ENCODE measurements at regions not wholly inside any gene's neighbourhood (a gene's known extent, or its start where the extent isn't known, plus 50 kb on each side); places are given as distances from the start of the nearest gene placed in this dataset.

- CTCF ChIA-PET, result no interaction called here
- POLR2A ChIA-PET, result no interaction called here
- DNase-seq (ENCODE audit: extremely low spot score), result no peak
These were observed 72.7 kb upstream of the CCDC68 start for GRCh38 chr18:55031979-55032378.

GRCh38 chr18:55031576-55031975, 72.3 kb upstream of the CCDC68 start:
- no peak for TF ChIP-seq SUZ12 (IDR thresholded peaks at IDR 0.05)
- TF ChIP-seq ARNT (IDR thresholded peaks at IDR 0.05), result no peak
- no peak for TF ChIP-seq ZNF384 (IDR thresholded peaks at IDR 0.05)
- ChIA-PET CTCF (no interaction called here), POLR2A (no interaction called here)
- no peak for DNase-seq (ENCODE audit: extremely low spot score)

More at GRCh38 chr18:55031979-55032378, 72.7 kb upstream of the CCDC68 start:
- TF ChIP-seq ZNF384 (IDR thresholded peaks at IDR 0.05) (no peak), CTBP1 (IDR thresholded peaks at IDR 0.05; ENCODE audit: borderline replicate concordance) (no peak), FOXA1 (IDR thresholded peaks at IDR 0.05) (no peak), LEF1 (IDR thresholded peaks at IDR 0.05; ENCODE audit: borderline replicate concordance) (no peak), TARDBP (IDR thresholded peaks at IDR 0.05) (no peak), FOXK2 (IDR thresholded peaks at IDR 0.05) (no peak), ARNT (IDR thresholded peaks at IDR 0.05) (no peak), NFRKB (IDR thresholded peaks at IDR 0.05) (no peak), SUZ12 (IDR thresholded peaks at IDR 0.05) (no peak), ELF4 (IDR thresholded peaks at IDR 0.05) (no peak)

- TF ChIP-seq L3MBTL2 (conservative IDR thresholded peaks at IDR 0.05) (no peak), CTBP1 (IDR thresholded peaks at IDR 0.05; ENCODE audit: borderline replicate concordance) (no peak), ELF4 (IDR thresholded peaks at IDR 0.05) (no peak), HDGF (IDR thresholded peaks at IDR 0.05; ENCODE audit: borderline replicate concordance) (no peak), ZNF384 (IDR thresholded peaks at IDR 0.05) (no peak), SP1 (IDR thresholded peaks at IDR 0.05) (no peak), FOXK2 (IDR thresholded peaks at IDR 0.05) (no peak), BHLHE40 (IDR thresholded peaks at IDR 0.05; ENCODE audit: borderline replicate concordance) (no peak), FOXA1 (IDR thresholded peaks at IDR 0.05) (no peak), SUZ12 (IDR thresholded peaks at IDR 0.05) (no peak), FOXM1 (IDR thresholded peaks at IDR 0.05; ENCODE audit: borderline replicate concordance) (no peak), LEF1 (IDR thresholded peaks at IDR 0.05; ENCODE audit: borderline replicate concordance) (no peak), TARDBP (IDR thresholded peaks at IDR 0.05) (no peak), PKNOX1 (IDR thresholded peaks at IDR 0.05) (no peak), ARNT (IDR thresholded peaks at IDR 0.05) (no peak), NFRKB (IDR thresholded peaks at IDR 0.05) (no peak)
- CTCF ChIA-PET, result no interaction called here
- no peak for DNase-seq (ENCODE audit: extremely low spot score)
- POLR2A ChIA-PET, result no interaction called here
These were observed 71.9 kb upstream of the CCDC68 start for GRCh38 chr18:55031164-55031563.

GRCh38 chr18:55024564-55024963, 65.3 kb upstream of the CCDC68 start:
- ChIA-PET POLR2A (no interaction called here), CTCF (no interaction called here)
- no peak for DNase-seq (ENCODE audit: extremely low spot score)
- TF ChIP-seq ELF4 (IDR thresholded peaks at IDR 0.05) (no peak), SP1 (IDR thresholded peaks at IDR 0.05) (no peak)

GRCh38 chr18:55018602-55019001, 59.3 kb upstream of the CCDC68 start:
- POLR2A ChIA-PET, result no interaction called here
- CTCF ChIA-PET, result no interaction called here
- DNase-seq (ENCODE audit: extremely low spot score), result no peak
- no peak for TF ChIP-seq LEF1 (IDR thresholded peaks at IDR 0.05; ENCODE audit: borderline replicate concordance)
- TF ChIP-seq FOXA1 (IDR thresholded peaks at IDR 0.05), result no peak
- TF ChIP-seq BHLHE40 (IDR thresholded peaks at IDR 0.05; ENCODE audit: borderline replicate concordance), result no peak
- TF ChIP-seq TARDBP (IDR thresholded peaks at IDR 0.05), result no peak
- TF ChIP-seq ARNT (IDR thresholded peaks at IDR 0.05), result no peak
- no peak for TF ChIP-seq ZNF384 (IDR thresholded peaks at IDR 0.05)
- no peak for TF ChIP-seq FOXK2 (IDR thresholded peaks at IDR 0.05)
- TF ChIP-seq L3MBTL2 (conservative IDR thresholded peaks at IDR 0.05), result no peak

GRCh38 chr18:55014095-55014494, 54.8 kb upstream of the CCDC68 start:
- no peak for TF ChIP-seq FOXA1 (IDR thresholded peaks at IDR 0.05)
- no peak for TF ChIP-seq HDGF (IDR thresholded peaks at IDR 0.05; ENCODE audit: borderline replicate concordance)
- TF ChIP-seq FOXM1 (IDR thresholded peaks at IDR 0.05; ENCODE audit: borderline replicate concordance), result no peak
- TF ChIP-seq ZNF384 (IDR thresholded peaks at IDR 0.05), result no peak
- TF ChIP-seq LEF1 (IDR thresholded peaks at IDR 0.05; ENCODE audit: borderline replicate concordance), result no peak
- TF ChIP-seq CTBP1 (IDR thresholded peaks at IDR 0.05; ENCODE audit: borderline replicate concordance), result no peak
- TF ChIP-seq BHLHE40 (IDR thresholded peaks at IDR 0.05; ENCODE audit: borderline replicate concordance), result no peak
- TF ChIP-seq FOXK2 (IDR thresholded peaks at IDR 0.05), result no peak
- no peak for TF ChIP-seq TARDBP (IDR thresholded peaks at IDR 0.05)
- TF ChIP-seq ARNT (IDR thresholded peaks at IDR 0.05), result no peak

GRCh38 chr18:55013685-55014084, 54.4 kb upstream of the CCDC68 start:
- DNase-seq (ENCODE audit: extremely low spot score), result no peak
- CTCF ChIA-PET, result interaction anchor here (0.6 kb wide), 1 partner anchor 455 kb away, joined by 6 read pairs; no protein-coding TSS in a partner anchor
- POLR2A ChIA-PET, result no interaction called here
- TF ChIP-seq ZNF384 (IDR thresholded peaks at IDR 0.05) (no peak), LEF1 (IDR thresholded peaks at IDR 0.05; ENCODE audit: borderline replicate concordance) (no peak), HDGF (IDR thresholded peaks at IDR 0.05; ENCODE audit: borderline replicate concordance) (no peak), ARNT (IDR thresholded peaks at IDR 0.05) (no peak), ELF4 (IDR thresholded peaks at IDR 0.05) (no peak), PKNOX1 (IDR thresholded peaks at IDR 0.05) (no peak), TARDBP (IDR thresholded peaks at IDR 0.05) (no peak), BHLHE40 (IDR thresholded peaks at IDR 0.05; ENCODE audit: borderline replicate concordance) (no peak), FOXM1 (IDR thresholded peaks at IDR 0.05; ENCODE audit: borderline replicate concordance) (no peak), FOXA1 (IDR thresholded peaks at IDR 0.05) (no peak), SUZ12 (IDR thresholded peaks at IDR 0.05) (no peak), FOXK2 (IDR thresholded peaks at IDR 0.05) (no peak), NFRKB (IDR thresholded peaks at IDR 0.05) (no peak), CTBP1 (IDR thresholded peaks at IDR 0.05; ENCODE audit: borderline replicate concordance) (no peak), SP1 (IDR thresholded peaks at IDR 0.05) (no peak), L3MBTL2 (conservative IDR thresholded peaks at IDR 0.05) (no peak)

More at GRCh38 chr18:55014095-55014494, 54.8 kb upstream of the CCDC68 start:
- ChIA-PET POLR2A (no interaction called here), CTCF (no interaction called here)
- DNase-seq (ENCODE audit: extremely low spot score), result no peak
